ENCODE measurements at regions not wholly inside any gene's neighbourhood (a gene's known extent, or its start where the extent isn't known, plus 50 kb on each side); places are given as distances from the start of the nearest gene placed in this dataset.

GRCh38 chr13:40105231-40105630 is 449.8 kb downstream of the COG6 start:
- no peaks in the 10 kb centered on the region for H3K36me3 ChIP-seq (ENCODE audit: control insufficient read depth, insufficient read depth, low read length)
- H3K27ac ChIP-seq (ENCODE audit: low read depth, low read length) = no peak overlapping the region
- H3K9me3 ChIP-seq (ENCODE audit: control insufficient read depth, insufficient read depth, low read length) = no peaks in the 10 kb centered on the region
- 90% methylated on average over 5 of the region's 5 CpGs for WGBS (ENCODE audit: insufficient coverage)
- H3K27me3 ChIP-seq (ENCODE audit: control insufficient read depth, insufficient read depth, low read length) = no peaks in the 10 kb centered on the region
- no peak overlapping the region for H3K4me3 ChIP-seq (ENCODE audit: low read depth, low read length)
- no peaks in the 10 kb centered on the region for H3K4me1 ChIP-seq (ENCODE audit: control insufficient read depth, insufficient read depth, low read length)
- DNase-seq (ENCODE audit: low read depth in 4 of 6, low spot score in 6 of 6) = no peak

- Histone ChIP-seq H3K9me3 (ENCODE audit: control insufficient read depth, insufficient read depth, low read length) (no peaks in the 10 kb centered on the region), H3K4me1 (ENCODE audit: control insufficient read depth, insufficient read depth, low read length) (no peaks in the 10 kb centered on the region), H3K4me3 (ENCODE audit: low read depth, low read length) (no peak overlapping the region), H3K36me3 (ENCODE audit: control insufficient read depth, insufficient read depth, low read length) (no peaks in the 10 kb centered on the region), H3K27me3 (ENCODE audit: control insufficient read depth, insufficient read depth, low read length) (no peaks in the 10 kb centered on the region), H3K27ac (ENCODE audit: low read depth, low read length) (no peak overlapping the region)
- no peak for DNase-seq (ENCODE audit: low read depth in 4 of 6, low spot score in 6 of 6)
- WGBS (ENCODE audit: insufficient coverage) = no CpG with 5 or more reads among the region's 4 CpGs
Observed at GRCh38 chr13:40109351-40109844, 453.9 kb downstream of the COG6 start.

- Histone ChIP-seq H3K27ac (ENCODE audit: low read depth, low read length) (no peak overlapping the region), H3K4me1 (ENCODE audit: control insufficient read depth, insufficient read depth, low read length) (no peaks in the 10 kb centered on the region)
- 98% methylated on average over 6 of the region's 8 CpGs for WGBS (ENCODE audit: insufficient coverage)
Observed at GRCh38 chr13:40113643-40114304, 458.3 kb downstream of the COG6 start.

GRCh38 chr13:40114305-40114896 is 458.9 kb downstream of the COG6 start:
- WGBS (ENCODE audit: insufficient coverage) = 97% methylated on average over 4 of the region's 6 CpGs
- Histone ChIP-seq H3K36me3 (ENCODE audit: control insufficient read depth, insufficient read depth, low read length) (no peaks in the 10 kb centered on the region), H3K27me3 (ENCODE audit: control insufficient read depth, insufficient read depth, low read length) (no peaks in the 10 kb centered on the region), H3K4me1 (ENCODE audit: control insufficient read depth, insufficient read depth, low read length) (no peaks in the 10 kb centered on the region), H3K9me3 (ENCODE audit: control insufficient read depth, insufficient read depth, low read length) (no peaks in the 10 kb centered on the region), H3K27ac (ENCODE audit: low read depth, low read length) (no peak overlapping the region), H3K4me3 (ENCODE audit: low read depth, low read length) (no peak overlapping the region)
- DNase-seq (ENCODE audit: low read depth in 4 of 6, low spot score in 6 of 6) = no peak

More at GRCh38 chr13:40113643-40114304, 458.3 kb downstream of the COG6 start:
- Histone ChIP-seq H3K9me3 (ENCODE audit: control insufficient read depth, insufficient read depth, low read length) (no peaks in the 10 kb centered on the region), H3K27me3 (ENCODE audit: control insufficient read depth, insufficient read depth, low read length) (no peaks in the 10 kb centered on the region), H3K36me3 (ENCODE audit: control insufficient read depth, insufficient read depth, low read length) (no peaks in the 10 kb centered on the region), H3K4me3 (ENCODE audit: low read depth, low read length) (no peak overlapping the region)
- DNase-seq (ENCODE audit: low read depth in 4 of 6, low spot score in 6 of 6) = no peak

GRCh38 chr13:40115426-40115825 is 460.0 kb downstream of the COG6 start:
- Histone ChIP-seq H3K27ac (ENCODE audit: low read depth, low read length) (peak overlapping the region; percentile 6), H3K4me3 (ENCODE audit: low read depth, low read length) (no peak overlapping the region), H3K36me3 (ENCODE audit: control insufficient read depth, insufficient read depth, low read length) (no peaks in the 10 kb centered on the region), H3K9me3 (ENCODE audit: control insufficient read depth, insufficient read depth, low read length) (no peaks in the 10 kb centered on the region), H3K27me3 (ENCODE audit: control insufficient read depth, insufficient read depth, low read length) (no peaks in the 10 kb centered on the region), H3K4me1 (ENCODE audit: control insufficient read depth, insufficient read depth, low read length) (no peaks in the 10 kb centered on the region)
- DNase-seq (ENCODE audit: low read depth in 4 of 6, low spot score in 6 of 6) = no peak
- WGBS (ENCODE audit: insufficient coverage) = no CpG with 5 or more reads among the region's 2 CpGs

GRCh38 chr13:40116008-40116407 is 460.5 kb downstream of the COG6 start:
- H3K27me3 ChIP-seq (ENCODE audit: control insufficient read depth, insufficient read depth, low read length) = no peaks in the 10 kb centered on the region
- H3K9me3 ChIP-seq (ENCODE audit: control insufficient read depth, insufficient read depth, low read length) = no peaks in the 10 kb centered on the region
- no peak overlapping the region for H3K4me3 ChIP-seq (ENCODE audit: low read depth, low read length)
- peak overlapping the region; percentile 6 for H3K27ac ChIP-seq (ENCODE audit: low read depth, low read length)
- WGBS (ENCODE audit: insufficient coverage) = 40% methylated on average over 1 of the region's 6 CpGs
- H3K4me1 ChIP-seq (ENCODE audit: control insufficient read depth, insufficient read depth, low read length) = no peaks in the 10 kb centered on the region
- H3K36me3 ChIP-seq (ENCODE audit: control insufficient read depth, insufficient read depth, low read length) = no peaks in the 10 kb centered on the region
- peak in 1 of 6 donors; percentile 10 for DNase-seq (ENCODE audit: low read depth in 4 of 6, low spot score in 6 of 6)

GRCh38 chr13:40118337-40118736 is 462.9 kb downstream of the COG6 start:
- Histone ChIP-seq H3K9me3 (ENCODE audit: control insufficient read depth, insufficient read depth, low read length) (no peaks in the 10 kb centered on the region), H3K27ac (ENCODE audit: low read depth, low read length) (no peak overlapping the region), H3K27me3 (ENCODE audit: control insufficient read depth, insufficient read depth, low read length) (no peaks in the 10 kb centered on the region), H3K4me3 (ENCODE audit: low read depth, low read length) (no peak overlapping the region), H3K36me3 (ENCODE audit: control insufficient read depth, insufficient read depth, low read length) (no peaks in the 10 kb centered on the region), H3K4me1 (ENCODE audit: control insufficient read depth, insufficient read depth, low read length) (no peaks in the 10 kb centered on the region)
- WGBS (ENCODE audit: insufficient coverage) = no CpG with 5 or more reads among the region's 3 CpGs
- DNase-seq (ENCODE audit: low read depth in 4 of 6, low spot score in 6 of 6) = no peak

- no peak for DNase-seq (ENCODE audit: low read depth in 4 of 6, low spot score in 6 of 6)
- Histone ChIP-seq H3K4me3 (ENCODE audit: low read depth, low read length) (no peak overlapping the region), H3K27ac (ENCODE audit: low read depth, low read length) (no peak overlapping the region), H3K36me3 (ENCODE audit: control insufficient read depth, insufficient read depth, low read length) (no peaks in the 10 kb centered on the region), H3K27me3 (ENCODE audit: control insufficient read depth, insufficient read depth, low read length) (no peaks in the 10 kb centered on the region), H3K9me3 (ENCODE audit: control insufficient read depth, insufficient read depth, low read length) (no peaks in the 10 kb centered on the region), H3K4me1 (ENCODE audit: control insufficient read depth, insufficient read depth, low read length) (no peaks in the 10 kb centered on the region)
- no CpG with 5 or more reads among the region's 1 CpG for WGBS (ENCODE audit: insufficient coverage)
Observed at GRCh38 chr13:40119852-40120251, 464.4 kb downstream of the COG6 start.

GRCh38 chr13:40120288-40120687 is 464.8 kb downstream of the COG6 start:
- no CpG with 5 or more reads among the region's 1 CpG for WGBS (ENCODE audit: insufficient coverage)
- no peak for DNase-seq (ENCODE audit: low read depth in 4 of 6, low spot score in 6 of 6)
- Histone ChIP-seq H3K36me3 (ENCODE audit: control insufficient read depth, insufficient read depth, low read length) (no peaks in the 10 kb centered on the region), H3K27me3 (ENCODE audit: control insufficient read depth, insufficient read depth, low read length) (no peaks in the 10 kb centered on the region), H3K4me1 (ENCODE audit: control insufficient read depth, insufficient read depth, low read length) (no peaks in the 10 kb centered on the region), H3K4me3 (ENCODE audit: low read depth, low read length) (no peak overlapping the region), H3K27ac (ENCODE audit: low read depth, low read length) (no peak overlapping the region), H3K9me3 (ENCODE audit: control insufficient read depth, insufficient read depth, low read length) (no peaks in the 10 kb centered on the region)

GRCh38 chr13:40120781-40121180 is 465.3 kb downstream of the COG6 start:
- no peak overlapping the region for H3K27ac ChIP-seq (ENCODE audit: low read depth, low read length)
- WGBS (ENCODE audit: insufficient coverage) = 80% methylated on average over 1 of the region's 4 CpGs
- no peaks in the 10 kb centered on the region for H3K9me3 ChIP-seq (ENCODE audit: control insufficient read depth, insufficient read depth, low read length)
- no peaks in the 10 kb centered on the region for H3K36me3 ChIP-seq (ENCODE audit: control insufficient read depth, insufficient read depth, low read length)
- no peaks in the 10 kb centered on the region for H3K27me3 ChIP-seq (ENCODE audit: control insufficient read depth, insufficient read depth, low read length)
- no peaks in the 10 kb centered on the region for H3K4me1 ChIP-seq (ENCODE audit: control insufficient read depth, insufficient read depth, low read length)
- DNase-seq (ENCODE audit: low read depth in 4 of 6, low spot score in 6 of 6) = no peak
- no peak overlapping the region for H3K4me3 ChIP-seq (ENCODE audit: low read depth, low read length)
